Osteocyte (in vitro differentiated cells): ENCODE measurements at regions not wholly inside any gene's neighbourhood (a gene's known extent, or its start where the extent isn't known, plus 50 kb on each side); places are given as distances from the start of the nearest gene placed in this dataset.

ENCODE experiments used
- DNase-seq: peaks from one replicate; pipeline ENCODE4 v3.0.0; 2021; ENCODE audit warnings: mixed read lengths; ENCODE audit not compliant: unreplicated experiment; ENCODE audit errors: extremely low spot score
- H3K27ac Mint-ChIP-seq: one replicate; pipeline ENCODE4 v1.8.0; 2021; ENCODE audit warnings: mild to moderate bottlenecking, mixed read lengths; ENCODE audit not compliant: unreplicated experiment
- H3K27me3 Mint-ChIP-seq: one replicate; pipeline ENCODE4 v1.8.0; 2021; ENCODE audit warnings: mixed read lengths; ENCODE audit not compliant: unreplicated experiment
- H3K36me3 Mint-ChIP-seq: one replicate; pipeline ENCODE4 v1.8.0; 2021; ENCODE audit warnings: mixed read lengths; ENCODE audit not compliant: unreplicated experiment
- H3K4me1 Mint-ChIP-seq: one replicate; pipeline ENCODE4 v1.8.0; 2021; ENCODE audit warnings: mixed read lengths; ENCODE audit not compliant: unreplicated experiment
- H3K4me3 Mint-ChIP-seq: one replicate; pipeline ENCODE4 v1.8.0; 2021; ENCODE audit warnings: mild to moderate bottlenecking, moderate library complexity, mixed read lengths; ENCODE audit not compliant: unreplicated experiment
- H3K9me3 Mint-ChIP-seq: one replicate; pipeline ENCODE4 v1.8.0; 2021; ENCODE audit warnings: mixed read lengths; ENCODE audit not compliant: unreplicated experiment
- TF ChIP-seq, protein P1 (sequence below): fragments of 200-600 bp; sonication (generic); IDR thresholded peaks from 2 replicates; pipeline ENCODE4 v1.5.0; 2021; ENCODE audit warnings: antibody characterized with exemption, mild to moderate bottlenecking, moderate library complexity

DNA sequence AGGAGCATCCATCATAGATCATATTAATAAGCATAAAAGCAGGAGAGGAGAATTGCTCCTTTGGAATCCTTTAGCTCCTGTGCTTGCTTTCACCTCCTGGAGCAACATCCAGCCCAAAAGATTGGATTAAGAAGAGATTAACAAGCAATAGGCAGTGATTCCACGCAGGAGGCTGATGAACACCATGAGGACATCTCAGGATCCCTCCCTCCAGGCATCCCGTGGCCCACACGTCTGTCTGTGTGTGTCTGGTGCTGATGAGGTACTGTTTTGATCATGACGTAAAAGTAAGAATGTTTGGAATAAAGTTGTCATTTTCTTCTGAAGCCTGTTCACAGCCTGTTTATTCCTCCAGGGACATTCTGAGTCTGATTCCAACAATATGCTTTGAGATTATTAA, 185.5 kb upstream of the MYLIP start:
- DNase-seq = no peak
- peaks cover 8% of the 10 kb centered on the region for H3K9me3 Mint-ChIP-seq
- TF ChIP-seq, protein P1, sequence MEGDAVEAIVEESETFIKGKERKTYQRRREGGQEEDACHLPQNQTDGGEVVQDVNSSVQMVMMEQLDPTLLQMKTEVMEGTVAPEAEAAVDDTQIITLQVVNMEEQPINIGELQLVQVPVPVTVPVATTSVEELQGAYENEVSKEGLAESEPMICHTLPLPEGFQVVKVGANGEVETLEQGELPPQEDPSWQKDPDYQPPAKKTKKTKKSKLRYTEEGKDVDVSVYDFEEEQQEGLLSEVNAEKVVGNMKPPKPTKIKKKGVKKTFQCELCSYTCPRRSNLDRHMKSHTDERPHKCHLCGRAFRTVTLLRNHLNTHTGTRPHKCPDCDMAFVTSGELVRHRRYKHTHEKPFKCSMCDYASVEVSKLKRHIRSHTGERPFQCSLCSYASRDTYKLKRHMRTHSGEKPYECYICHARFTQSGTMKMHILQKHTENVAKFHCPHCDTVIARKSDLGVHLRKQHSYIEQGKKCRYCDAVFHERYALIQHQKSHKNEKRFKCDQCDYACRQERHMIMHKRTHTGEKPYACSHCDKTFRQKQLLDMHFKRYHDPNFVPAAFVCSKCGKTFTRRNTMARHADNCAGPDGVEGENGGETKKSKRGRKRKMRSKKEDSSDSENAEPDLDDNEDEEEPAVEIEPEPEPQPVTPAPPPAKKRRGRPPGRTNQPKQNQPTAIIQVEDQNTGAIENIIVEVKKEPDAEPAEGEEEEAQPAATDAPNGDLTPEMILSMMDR = no peak
- H3K36me3 Mint-ChIP-seq = no peaks in the 10 kb centered on the region
- no peak overlapping the region for H3K27ac Mint-ChIP-seq
- H3K27me3 Mint-ChIP-seq = no peaks in the 10 kb centered on the region
- no peaks in the 10 kb centered on the region for H3K4me1 Mint-ChIP-seq
- no peak overlapping the region for H3K4me3 Mint-ChIP-seq

DNA sequence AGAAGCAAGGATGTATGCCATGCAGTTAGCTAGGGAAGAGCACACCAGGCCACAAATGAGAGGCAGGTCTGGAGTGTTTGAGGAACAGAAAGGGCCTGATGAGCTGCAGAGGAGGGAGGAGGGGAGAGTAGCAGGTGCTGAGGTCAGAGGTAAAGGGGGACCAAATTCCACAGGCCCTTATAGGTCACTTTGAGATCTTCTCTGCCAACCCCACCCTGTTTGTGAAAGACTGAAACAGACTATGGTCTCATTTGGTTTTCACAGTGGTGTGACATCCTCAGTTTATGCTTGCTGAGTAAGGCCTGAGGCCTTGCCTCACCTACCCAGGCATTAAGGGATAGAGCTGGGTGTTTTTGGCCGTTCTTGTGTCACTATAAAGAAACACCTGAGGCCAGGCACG, 187.7 kb upstream of the MYLIP start:
- no peak for DNase-seq
- Mint-ChIP-seq H3K27me3 (no peaks in the 10 kb centered on the region), H3K4me1 (no peaks in the 10 kb centered on the region), H3K27ac (no peak overlapping the region), H3K4me3 (no peak overlapping the region), H3K36me3 (no peaks in the 10 kb centered on the region), H3K9me3 (peaks cover 20% of the 10 kb centered on the region)
- TF ChIP-seq, protein P1 = no peak

DNA sequence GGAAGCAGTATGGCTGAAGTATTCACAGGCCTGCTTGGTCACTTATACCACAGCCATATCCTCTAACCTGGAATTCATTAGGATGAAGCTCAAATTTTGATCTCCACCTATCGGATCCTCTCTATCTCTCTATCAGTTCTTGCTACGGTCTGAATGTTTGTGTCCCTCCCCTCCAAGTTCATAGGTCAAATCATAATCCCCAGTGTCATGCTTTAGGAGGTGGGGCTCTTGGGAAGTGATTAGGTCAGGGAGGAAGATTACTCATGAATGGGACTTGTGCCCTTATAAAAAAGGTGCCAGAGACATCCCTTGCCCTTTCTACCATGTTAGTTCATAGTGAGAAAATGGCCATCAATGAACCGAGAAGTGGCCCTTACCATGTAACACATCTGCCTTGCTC, 190.8 kb upstream of the MYLIP start:
- no peak for DNase-seq
- H3K9me3 Mint-ChIP-seq = peaks cover 20% of the 10 kb centered on the region
- H3K27ac Mint-ChIP-seq = no peak overlapping the region
- no peaks in the 10 kb centered on the region for H3K36me3 Mint-ChIP-seq
- H3K4me3 Mint-ChIP-seq = no peak overlapping the region
- no peaks in the 10 kb centered on the region for H3K27me3 Mint-ChIP-seq
- H3K4me1 Mint-ChIP-seq = no peaks in the 10 kb centered on the region
- TF ChIP-seq, protein P1 = no peak

DNA sequence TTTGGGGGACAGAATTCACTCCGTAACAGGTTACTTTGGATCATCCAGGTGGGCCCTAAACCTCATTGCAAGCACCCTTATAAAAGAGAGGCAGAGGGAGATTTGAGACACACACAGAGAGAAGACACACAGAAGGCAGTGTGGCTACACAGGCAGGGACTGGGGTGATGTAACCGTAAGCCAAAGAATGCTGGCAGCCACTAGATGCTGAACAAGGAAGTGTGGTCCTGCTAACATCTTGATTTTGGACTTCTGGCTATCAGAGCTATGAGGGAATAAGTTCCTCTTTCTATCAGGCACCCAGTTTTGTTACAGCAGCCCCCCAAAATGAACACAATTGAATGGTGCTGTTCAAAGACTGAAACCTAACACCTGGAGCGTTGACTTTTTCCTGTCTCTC, 191.3 kb upstream of the MYLIP start:
- Mint-ChIP-seq H3K27ac (no peak overlapping the region), H3K27me3 (no peaks in the 10 kb centered on the region), H3K36me3 (no peaks in the 10 kb centered on the region), H3K9me3 (peaks cover 20% of the 10 kb centered on the region), H3K4me3 (no peak overlapping the region), H3K4me1 (no peaks in the 10 kb centered on the region)
- TF ChIP-seq, protein P1 = no peak
- DNase-seq = no peak

DNA sequence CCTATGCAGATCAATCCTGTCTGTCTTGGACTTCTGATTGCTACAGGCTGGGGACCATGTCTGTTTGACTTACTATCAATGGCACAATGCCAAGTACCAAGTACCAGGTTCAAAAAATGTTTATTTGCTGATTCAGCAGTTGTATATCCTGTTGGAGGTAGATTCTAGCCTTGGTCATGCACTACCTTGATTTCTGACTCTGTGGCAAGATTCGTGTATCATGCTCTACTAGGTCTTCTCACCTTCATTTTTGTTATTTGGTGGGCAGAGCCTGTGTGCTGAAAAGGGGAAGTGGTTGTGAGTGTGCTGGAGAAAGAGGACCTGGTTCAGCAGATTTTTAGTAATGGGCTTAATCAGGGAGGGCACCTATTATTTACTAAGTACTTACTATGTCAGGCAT, 192.4 kb upstream of the MYLIP start:
- H3K9me3 Mint-ChIP-seq = peaks cover 31% of the 10 kb centered on the region
- TF ChIP-seq, protein P1 = no peak
- H3K27me3 Mint-ChIP-seq = no peaks in the 10 kb centered on the region
- DNase-seq = no peak
- no peaks in the 10 kb centered on the region for H3K4me1 Mint-ChIP-seq
- H3K36me3 Mint-ChIP-seq = no peaks in the 10 kb centered on the region
- H3K27ac Mint-ChIP-seq = no peak overlapping the region
- no peak overlapping the region for H3K4me3 Mint-ChIP-seq
